Endodermal cell (in vitro differentiated cells): ENCODE measurements at regions not wholly inside any gene's neighbourhood (a gene's known extent, or its start where the extent isn't known, plus 50 kb on each side); places are given as distances from the start of the nearest gene placed in this dataset.

Experiments
- DNase-seq: peaks from one replicate; pipeline ENCODE4 v3.0.0-alpha.2; 2017
- H3K27ac ChIP-seq: 2 replicates; pipeline ENCODE4 v1.5.1; 2013; ENCODE audit warnings: mild to moderate bottlenecking, low read depth, low read length, moderate library complexity
- H3K27me3 ChIP-seq: 2 replicates; pipeline ENCODE4 v1.6.1; 2013; ENCODE audit warnings: mild to moderate bottlenecking, low read length, moderate library complexity; ENCODE audit not compliant: insufficient read depth, control insufficient read depth, poor library complexity, severe bottlenecking
- H3K36me3 ChIP-seq: 2 replicates; pipeline ENCODE4 v1.7.0; 2013; ENCODE audit warnings: mild to moderate bottlenecking, low read length, moderate library complexity; ENCODE audit not compliant: control insufficient read depth, insufficient read depth
- H3K4me1 ChIP-seq: one replicate; pipeline ENCODE4 v1.7.0; 2013; ENCODE audit warnings: low read length; ENCODE audit not compliant: control insufficient read depth, insufficient read depth
- H3K4me3 ChIP-seq: 2 replicates; pipeline ENCODE4 v1.5.1; 2013; ENCODE audit warnings: mild to moderate bottlenecking, low read length, moderate library complexity
- H3K9ac ChIP-seq: 2 replicates; pipeline ENCODE4 v1.6.1; 2013; ENCODE audit warnings: mild to moderate bottlenecking, low read length, moderate library complexity; ENCODE audit not compliant: poor library complexity, severe bottlenecking; ENCODE audit errors: extremely low read depth
- H3K9me3 ChIP-seq: 2 replicates; pipeline ENCODE4 v1.6.1; 2013; ENCODE audit warnings: mild to moderate bottlenecking, low read length, moderate library complexity; ENCODE audit not compliant: control insufficient read depth
- H3K27ac Mint-ChIP-seq: 2 replicates; pipeline ENCODE4 v1.8.0; 2020; ENCODE audit warnings: mixed read lengths
- H3K27me3 Mint-ChIP-seq: 2 replicates; pipeline ENCODE4 v1.8.0; 2021; ENCODE audit warnings: mild to moderate bottlenecking, mixed read lengths; ENCODE audit not compliant: insufficient read depth
- H3K36me3 Mint-ChIP-seq: 2 replicates; pipeline ENCODE4 v1.8.0; 2020; ENCODE audit warnings: low read depth, mixed read lengths
- H3K4me1 Mint-ChIP-seq: 2 replicates; pipeline ENCODE4 v1.8.0; 2020; ENCODE audit warnings: mixed read lengths
- H3K4me3 Mint-ChIP-seq: 2 replicates; pipeline ENCODE4 v1.8.0; 2020; ENCODE audit warnings: mild to moderate bottlenecking, moderate library complexity, mixed read lengths
- H3K9me3 Mint-ChIP-seq: 2 replicates; pipeline ENCODE4 v1.8.0; 2020; ENCODE audit warnings: mild to moderate bottlenecking, mixed read lengths
- WGBS, 2 experiments: methylation state at CpG; one replicate each; pipeline versions ENCODE4 v1.1.5 to v1.1.7; 2013; ENCODE audit warnings: missing lambda C conversion rate in 2 of 2, mixed read lengths in 1 of 2; ENCODE audit not compliant: insufficient coverage in 1 of 2, insufficient read length in 1 of 2; 5-methylcytosine and 5-hydroxymethylcytosine counted together
- TF ChIP-seq, protein P1 (sequence below): fragments of 200-600 bp; sonication (generic); conservative IDR thresholded peaks from 2 replicates; pipeline ENCODE4 v1.5.0; 2021; ENCODE audit warnings: antibody characterized with exemption, mild to moderate bottlenecking

- Mint-ChIP-seq H3K36me3 (peaks cover 7% of the 10 kb centered on the region), H3K4me3 (no peak overlapping the region), H3K27ac (peak overlapping the region; percentile 87), H3K4me1 (peaks cover 28% of the 10 kb centered on the region), H3K9me3 (peaks cover 9% of the 10 kb centered on the region), H3K27me3 (no peaks in the 10 kb centered on the region)
- Histone ChIP-seq H3K9me3 (peaks cover 27% of the 10 kb centered on the region), H3K4me3 (no peak overlapping the region), H3K27me3 (no peaks in the 10 kb centered on the region), H3K4me1 (peaks cover 7% of the 10 kb centered on the region), H3K36me3 (no peaks in the 10 kb centered on the region), H3K9ac (peak overlapping the region; percentile 46), H3K27ac (peak overlapping the region; percentile 68)
- TF ChIP-seq, protein P1, sequence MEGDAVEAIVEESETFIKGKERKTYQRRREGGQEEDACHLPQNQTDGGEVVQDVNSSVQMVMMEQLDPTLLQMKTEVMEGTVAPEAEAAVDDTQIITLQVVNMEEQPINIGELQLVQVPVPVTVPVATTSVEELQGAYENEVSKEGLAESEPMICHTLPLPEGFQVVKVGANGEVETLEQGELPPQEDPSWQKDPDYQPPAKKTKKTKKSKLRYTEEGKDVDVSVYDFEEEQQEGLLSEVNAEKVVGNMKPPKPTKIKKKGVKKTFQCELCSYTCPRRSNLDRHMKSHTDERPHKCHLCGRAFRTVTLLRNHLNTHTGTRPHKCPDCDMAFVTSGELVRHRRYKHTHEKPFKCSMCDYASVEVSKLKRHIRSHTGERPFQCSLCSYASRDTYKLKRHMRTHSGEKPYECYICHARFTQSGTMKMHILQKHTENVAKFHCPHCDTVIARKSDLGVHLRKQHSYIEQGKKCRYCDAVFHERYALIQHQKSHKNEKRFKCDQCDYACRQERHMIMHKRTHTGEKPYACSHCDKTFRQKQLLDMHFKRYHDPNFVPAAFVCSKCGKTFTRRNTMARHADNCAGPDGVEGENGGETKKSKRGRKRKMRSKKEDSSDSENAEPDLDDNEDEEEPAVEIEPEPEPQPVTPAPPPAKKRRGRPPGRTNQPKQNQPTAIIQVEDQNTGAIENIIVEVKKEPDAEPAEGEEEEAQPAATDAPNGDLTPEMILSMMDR: no peak
- 39 to 63% methylated on average over 2 of the region's 3 CpGs for WGBS, 2 experiments
- no peak for DNase-seq
These were observed 799.7 kb upstream of the SPRY2 start for GRCh38 chr13:81140675-81141074.

GRCh38 chr13:81139987-81140386 lies 799.1 kb upstream of the SPRY2 start:
- peaks cover 28% of the 10 kb centered on the region for H3K4me1 Mint-ChIP-seq
- peaks cover 4% of the 10 kb centered on the region for H3K9me3 Mint-ChIP-seq
- Histone ChIP-seq H3K9me3 (peaks cover 20% of the 10 kb centered on the region), H3K27me3 (no peaks in the 10 kb centered on the region), H3K9ac (no peak overlapping the region), H3K4me1 (peaks cover 7% of the 10 kb centered on the region), H3K27ac (no peak overlapping the region), H3K4me3 (no peak overlapping the region), H3K36me3 (no peaks in the 10 kb centered on the region)
- no peaks in the 10 kb centered on the region for H3K27me3 Mint-ChIP-seq
- no peak for DNase-seq
- no peak overlapping the region for H3K27ac Mint-ChIP-seq
- peaks cover 5% of the 10 kb centered on the region for H3K36me3 Mint-ChIP-seq
- TF ChIP-seq, protein P1: no peak
- 76% methylated on average over 2 of the region's 4 CpGs; no CpG with 5 or more reads in 1 of the 2 experiments for WGBS, 2 experiments
- H3K4me3 Mint-ChIP-seq: no peak overlapping the region

DNA sequence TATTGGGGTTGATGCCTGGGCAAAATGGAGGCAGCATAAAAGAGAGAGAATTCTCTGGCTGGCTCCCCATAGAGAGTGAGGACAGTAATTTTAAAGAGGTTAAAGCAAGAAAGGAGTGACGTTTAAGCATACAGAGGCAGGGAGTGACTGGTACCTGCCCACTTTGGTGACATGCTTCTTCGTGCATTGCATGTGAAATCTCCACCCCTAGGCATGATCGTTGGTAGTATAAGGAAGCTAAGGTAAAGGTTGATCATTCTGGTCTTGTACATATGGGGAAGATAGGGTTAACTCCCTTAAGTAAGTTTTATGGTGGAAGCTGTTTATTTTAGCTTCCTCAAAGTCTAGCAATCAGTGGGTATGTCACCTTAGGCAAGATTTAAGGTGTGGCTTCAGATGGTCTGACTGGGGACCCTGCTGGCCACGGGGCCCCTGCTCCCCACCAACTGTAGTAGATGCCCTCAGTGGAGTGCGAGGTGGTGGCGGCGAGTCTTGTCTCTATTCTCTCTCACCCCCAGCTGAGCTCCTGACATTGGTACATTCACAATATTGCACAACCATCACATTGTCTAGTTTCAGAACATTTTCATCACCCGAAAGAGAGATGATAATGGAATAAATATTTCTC lies 797.5 kb upstream of the SPRY2 start:
- TF ChIP-seq, protein P1: no peak
- H3K36me3 Mint-ChIP-seq: peaks cover 5% of the 10 kb centered on the region
- Histone ChIP-seq H3K4me1 (peaks cover 7% of the 10 kb centered on the region), H3K4me3 (peak overlapping the region; percentile 22), H3K27ac (no peak overlapping the region), H3K27me3 (no peaks in the 10 kb centered on the region), H3K9ac (no peak overlapping the region), H3K36me3 (no peaks in the 10 kb centered on the region), H3K9me3 (peaks cover 17% of the 10 kb centered on the region)
- H3K27ac Mint-ChIP-seq: no peak overlapping the region
- peaks cover 28% of the 10 kb centered on the region for H3K4me1 Mint-ChIP-seq
- peaks cover 4% of the 10 kb centered on the region for H3K9me3 Mint-ChIP-seq
- no peaks in the 10 kb centered on the region for H3K27me3 Mint-ChIP-seq
- whole genome bisulfite sequencing, 2 experiments: 92 to 95% methylated on average over 4 to 7 of the region's 8 CpGs
- H3K4me3 Mint-ChIP-seq: no peak overlapping the region
- no peak for DNase-seq
